ENCODE measurements at regions not wholly inside any gene's neighbourhood (a gene's known extent, or its start where the extent isn't known, plus 50 kb on each side); places are given as distances from the start of the nearest gene placed in this dataset.

DNA sequence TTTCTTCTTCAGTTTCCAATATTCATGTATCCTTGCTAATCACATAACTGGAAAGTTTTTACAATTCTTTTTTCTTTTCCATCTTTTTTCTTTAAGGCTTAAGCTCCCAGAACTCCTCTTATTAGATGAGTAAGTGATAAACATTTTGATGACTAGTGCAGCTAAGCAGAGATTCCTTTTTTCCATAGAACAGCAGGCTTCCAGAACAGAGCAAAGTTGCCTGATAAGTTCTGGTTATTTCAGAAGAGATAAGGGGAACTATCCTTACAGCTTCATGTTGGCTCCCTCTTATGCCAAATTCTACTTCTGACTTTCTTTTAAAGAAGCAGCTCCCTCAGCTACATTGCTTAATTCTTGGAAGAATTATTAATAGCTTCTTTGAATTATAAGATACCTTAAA is 194.7 kb upstream of the FAR2 start:
- Histone ChIP-seq H2AFZ (ENCODE audit: low read depth, low read length) (no peak overlapping the region), H3K4me2 (ENCODE audit: insufficient read depth, low read length) (no peak overlapping the region), H3K27ac (ENCODE audit: low read length) (no peak overlapping the region), H3K36me3 (ENCODE audit: insufficient read depth, low read length) (no peaks in the 10 kb centered on the region), H3K4me3 (ENCODE audit: low read depth in 1 of 2, low read length in 2 of 2) (no peak overlapping the region), H3K9me3 (ENCODE audit: insufficient read depth, low read length, severe bottlenecking) (no peaks in the 10 kb centered on the region), H3K79me2 (ENCODE audit: insufficient read depth, low read length) (no peaks in the 10 kb centered on the region), H4K20me1 (ENCODE audit: insufficient read depth, low read length) (no peaks in the 10 kb centered on the region), H3K27me3 (ENCODE audit: insufficient read depth, low read length, poor library complexity) (no peaks in the 10 kb centered on the region), H3K9ac (ENCODE audit: low read depth, low read length) (no peak overlapping the region), H3K4me1 (ENCODE audit: insufficient read depth, low read length) (no peaks in the 10 kb centered on the region)
- ATAC-seq (ENCODE audit: insufficient read depth, low read depth) = no peak
- no peak for DNase-seq
- TF ChIP-seq CTCF (IDR thresholded peaks at IDR 0.05; ENCODE audit: borderline replicate concordance, extremely low read depth, low read length, poor library complexity, severe bottlenecking) (no peak), EZH2 (IDR thresholded peaks at IDR 0.05; ENCODE audit: borderline replicate concordance, low read depth, low read length, severe bottlenecking) (no peak)

- Histone ChIP-seq H3K27me3 (ENCODE audit: insufficient read depth, low read length, poor library complexity) (no peaks in the 10 kb centered on the region), H4K20me1 (ENCODE audit: insufficient read depth, low read length) (no peaks in the 10 kb centered on the region), H3K9me3 (ENCODE audit: insufficient read depth, low read length, severe bottlenecking) (no peaks in the 10 kb centered on the region), H3K4me2 (ENCODE audit: insufficient read depth, low read length) (no peak overlapping the region), H2AFZ (ENCODE audit: low read depth, low read length) (no peak overlapping the region), H3K79me2 (ENCODE audit: insufficient read depth, low read length) (no peaks in the 10 kb centered on the region), H3K36me3 (ENCODE audit: insufficient read depth, low read length) (no peaks in the 10 kb centered on the region), H3K9ac (ENCODE audit: low read depth, low read length) (no peak overlapping the region), H3K4me1 (ENCODE audit: insufficient read depth, low read length) (no peaks in the 10 kb centered on the region), H3K4me3 (ENCODE audit: low read depth in 1 of 2, low read length in 2 of 2) (no peak overlapping the region), H3K27ac (ENCODE audit: low read length) (no peak overlapping the region)
- no peak for ATAC-seq (ENCODE audit: insufficient read depth, low read depth)
- TF ChIP-seq EZH2 (IDR thresholded peaks at IDR 0.05; ENCODE audit: borderline replicate concordance, low read depth, low read length, severe bottlenecking) = no peak
- no peak for TF ChIP-seq CTCF (IDR thresholded peaks at IDR 0.05; ENCODE audit: borderline replicate concordance, extremely low read depth, low read length, poor library complexity, severe bottlenecking)
- DNase-seq = no peak
These were observed 193.6 kb upstream of the FAR2 start for GRCh38 chr12:28955491-28955890.

DNA sequence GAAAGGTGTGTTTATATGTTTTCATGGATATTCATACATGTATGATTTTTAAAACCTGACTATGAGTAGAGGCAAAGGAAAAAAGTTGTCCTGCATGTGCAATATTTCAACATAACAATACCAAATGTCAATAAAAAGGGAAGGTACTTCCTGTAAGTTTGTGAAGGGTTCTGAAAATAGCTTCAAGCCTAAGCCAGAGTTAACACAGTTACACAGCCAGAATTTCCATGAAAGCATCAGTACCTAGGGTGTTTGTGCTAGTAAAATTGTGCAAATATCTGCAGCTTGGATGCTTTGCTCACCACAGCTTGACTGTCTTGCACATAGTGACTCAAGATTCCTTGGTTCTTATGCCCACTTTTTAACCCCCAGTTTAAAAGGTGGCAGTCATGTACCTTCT is 193.1 kb upstream of the FAR2 start:
- TF ChIP-seq CTCF (IDR thresholded peaks at IDR 0.05; ENCODE audit: borderline replicate concordance, extremely low read depth, low read length, poor library complexity, severe bottlenecking) = no peak
- TF ChIP-seq EZH2 (IDR thresholded peaks at IDR 0.05; ENCODE audit: borderline replicate concordance, low read depth, low read length, severe bottlenecking) = no peak

More for the DNA sequence above, 193.1 kb upstream of the FAR2 start:
- Histone ChIP-seq H3K4me2 (ENCODE audit: insufficient read depth, low read length) (no peak overlapping the region), H3K36me3 (ENCODE audit: insufficient read depth, low read length) (no peaks in the 10 kb centered on the region), H3K79me2 (ENCODE audit: insufficient read depth, low read length) (no peaks in the 10 kb centered on the region), H3K9me3 (ENCODE audit: insufficient read depth, low read length, severe bottlenecking) (no peaks in the 10 kb centered on the region), H3K9ac (ENCODE audit: low read depth, low read length) (no peak overlapping the region), H3K4me3 (ENCODE audit: low read depth in 1 of 2, low read length in 2 of 2) (no peak overlapping the region), H4K20me1 (ENCODE audit: insufficient read depth, low read length) (no peaks in the 10 kb centered on the region), H3K27me3 (ENCODE audit: insufficient read depth, low read length, poor library complexity) (no peaks in the 10 kb centered on the region), H2AFZ (ENCODE audit: low read depth, low read length) (no peak overlapping the region), H3K4me1 (ENCODE audit: insufficient read depth, low read length) (no peaks in the 10 kb centered on the region), H3K27ac (ENCODE audit: low read length) (no peak overlapping the region)
- ATAC-seq (ENCODE audit: insufficient read depth, low read depth) (no peak), DNase-seq (no peak)
